Activated T-cell treated with anti-CD3 and anti-CD28 coated beads for 4 hours (primary cell): ENCODE measurements at regions not wholly inside any gene's neighbourhood (a gene's known extent, or its start where the extent isn't known, plus 50 kb on each side); places are given as distances from the start of the nearest gene placed in this dataset.

ENCODE experiments used
- DNase-seq: peaks from one replicate; pipeline ENCODE4 v3.0.0-alpha.2; 2020

DNA sequence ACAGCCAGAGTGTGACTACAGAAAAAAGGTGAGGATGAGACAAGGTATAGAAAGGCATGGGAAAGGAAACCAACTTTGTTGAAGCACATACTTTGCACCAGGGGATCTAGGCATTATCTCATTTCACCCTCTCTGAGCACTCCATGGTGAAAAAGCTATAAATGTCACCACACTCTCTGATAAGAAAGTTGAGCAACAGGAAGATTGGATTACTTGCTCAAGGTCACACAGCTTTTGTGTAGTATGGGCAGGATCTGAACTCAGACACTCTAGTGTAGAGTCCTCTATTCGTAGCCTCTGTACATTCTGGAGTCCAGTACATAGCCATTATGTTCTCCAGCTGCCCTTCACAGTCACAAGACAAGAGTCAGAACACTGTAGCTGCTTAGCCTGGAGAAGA, 163.4 kb upstream of the SEMA6D start:
- no peak for DNase-seq

DNA sequence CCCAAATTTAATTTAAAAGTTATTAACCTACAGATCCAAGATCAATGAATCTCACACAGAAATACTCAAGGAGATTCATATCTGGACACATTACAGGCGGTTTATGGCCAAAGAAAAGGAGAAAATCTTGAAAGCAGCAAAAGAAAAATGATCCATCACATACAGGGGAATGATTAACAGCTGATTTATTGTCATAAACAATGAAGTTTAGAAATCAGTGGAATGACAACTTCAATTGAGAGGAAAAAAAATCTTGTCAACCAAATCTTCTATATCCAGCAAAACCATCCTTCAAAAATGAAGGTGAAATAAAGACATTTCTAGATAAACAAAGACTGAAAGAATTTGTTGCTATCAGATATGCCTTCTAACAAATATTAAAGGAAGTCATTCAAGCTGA, 156.2 kb upstream of the SEMA6D start:
- DNase-seq = no peak

DNA sequence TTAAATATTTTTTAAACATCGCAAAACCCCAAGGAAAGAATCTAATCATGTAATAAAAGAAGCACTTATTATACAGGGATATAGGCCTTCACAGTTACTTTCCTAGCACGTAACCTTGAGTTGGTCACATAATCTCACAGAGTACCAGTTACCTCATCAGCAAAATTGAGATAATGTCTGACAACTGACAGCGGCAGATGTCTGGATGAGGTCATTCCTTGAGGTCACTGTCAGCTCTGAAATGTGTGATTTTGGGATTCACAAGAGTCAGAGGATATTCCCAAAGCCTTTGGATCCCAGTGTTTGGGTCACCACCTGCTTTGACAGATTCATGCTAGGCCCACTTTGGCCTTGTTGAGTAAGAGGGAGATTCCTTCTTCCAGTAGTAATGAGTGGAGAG, 151.4 kb upstream of the SEMA6D start:
- no peak for DNase-seq

DNA sequence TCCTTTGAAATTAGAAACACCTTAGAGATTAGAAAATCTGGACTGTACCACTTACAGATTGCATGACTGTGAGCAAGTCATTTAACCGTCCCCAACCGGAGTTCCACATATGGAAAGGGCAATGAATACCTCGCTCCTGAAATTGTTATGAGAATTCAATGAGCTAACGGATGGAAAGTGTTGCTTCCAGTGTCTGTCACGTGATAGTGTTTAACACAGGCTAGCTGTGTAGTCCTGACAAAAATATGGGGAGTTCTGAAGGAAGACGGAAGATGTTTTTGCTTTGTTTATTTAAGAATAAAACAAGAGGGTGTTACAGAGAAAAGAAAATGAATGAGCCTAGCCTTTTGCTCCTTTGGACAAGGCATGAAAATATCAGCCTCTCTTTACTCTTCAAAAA, 150.7 kb upstream of the SEMA6D start:
- DNase-seq = no peak

DNA sequence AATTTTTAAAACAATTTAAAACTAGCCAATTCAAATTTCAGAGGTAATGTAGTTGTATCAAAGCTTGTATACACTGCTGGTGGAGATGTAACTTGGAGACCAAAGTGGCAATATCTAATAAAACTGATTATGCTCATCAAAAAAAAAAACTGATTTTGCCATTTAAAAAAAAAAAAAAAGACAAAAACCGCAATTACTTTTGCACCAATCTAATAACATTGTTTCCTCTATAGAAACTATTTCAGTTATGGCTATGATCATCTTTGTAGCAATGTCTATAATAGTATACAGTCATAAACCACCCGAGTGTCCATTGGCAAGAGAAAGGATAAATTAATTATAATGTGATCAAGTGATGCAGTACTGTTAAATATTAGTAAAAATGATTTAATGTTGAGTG, 149.3 kb upstream of the SEMA6D start:
- DNase-seq = no peak

DNA sequence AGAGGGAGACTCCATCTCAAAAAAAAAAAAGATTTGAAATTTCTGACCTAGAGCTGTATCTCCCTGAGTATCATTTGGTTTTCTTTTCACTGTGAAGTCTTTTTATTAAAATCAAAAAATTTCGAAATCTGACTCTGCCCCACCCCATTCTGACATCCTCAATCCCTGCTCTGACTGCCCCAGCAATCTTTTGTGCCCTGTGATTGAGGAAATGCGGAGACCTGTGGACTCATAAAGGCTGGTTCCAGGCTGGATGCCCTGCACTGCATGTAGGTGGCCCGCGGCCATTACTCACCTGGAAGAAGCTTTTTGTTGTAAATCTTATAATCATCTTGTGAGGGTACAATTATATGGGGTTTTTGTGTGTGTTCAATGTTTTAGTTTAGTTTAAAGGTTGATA, 147.3 kb upstream of the SEMA6D start:
- no peak for DNase-seq

DNA sequence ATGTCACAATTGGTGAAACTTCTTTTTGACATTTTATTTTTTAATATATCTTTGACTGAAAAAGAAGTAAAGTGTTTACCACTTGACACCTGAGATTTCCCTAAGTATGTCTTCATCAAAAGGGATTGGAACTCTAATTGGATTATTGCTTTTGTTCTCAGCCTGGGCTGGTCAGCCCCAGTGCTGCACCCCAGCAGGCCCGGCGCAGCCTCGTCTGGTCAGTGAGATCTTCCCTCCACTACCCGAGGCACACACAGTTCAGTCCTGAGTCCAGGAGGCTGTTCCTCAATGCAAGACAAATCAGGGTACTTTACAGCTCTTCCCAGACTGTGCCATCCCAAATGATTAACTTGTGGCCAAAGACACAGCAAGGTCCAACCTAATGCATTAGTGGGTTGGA, 146.9 kb upstream of the SEMA6D start:
- DNase-seq = no peak

DNA sequence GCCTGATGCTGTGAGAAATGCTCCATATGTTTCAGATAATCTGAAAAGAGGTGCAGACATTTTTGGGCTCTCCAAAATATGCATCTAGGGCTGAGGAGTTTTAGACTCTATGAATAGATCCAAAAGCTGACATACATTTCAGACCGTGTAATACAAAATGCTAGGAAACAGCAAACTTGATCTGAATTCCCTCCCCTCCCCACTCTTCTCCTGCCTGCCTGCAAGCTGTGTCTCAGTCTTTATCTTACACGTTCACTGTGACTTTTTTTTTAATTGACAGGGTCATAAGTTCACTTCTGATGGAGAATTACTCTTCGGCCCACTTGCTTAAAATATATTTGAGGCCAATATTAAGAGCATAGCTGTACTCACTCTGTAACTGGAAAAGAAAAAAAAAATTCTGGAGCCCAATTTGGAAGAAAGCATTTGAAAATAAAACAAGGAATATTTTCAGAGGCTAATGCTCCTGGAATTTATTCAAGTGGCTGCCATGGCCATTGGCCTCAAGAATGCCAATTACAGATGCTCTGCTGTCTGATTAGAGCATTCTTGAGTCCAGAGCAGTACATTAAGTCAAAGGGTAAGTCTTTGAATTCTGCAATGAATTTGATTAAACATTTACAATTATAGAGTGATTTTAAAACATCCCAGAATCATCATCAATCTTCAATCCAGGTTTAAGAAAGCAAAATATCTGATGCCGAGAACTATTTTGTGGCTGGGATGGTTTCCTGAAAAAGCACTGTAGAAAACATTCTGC, 146.2 kb upstream of the SEMA6D start:
- no peak for DNase-seq

DNA sequence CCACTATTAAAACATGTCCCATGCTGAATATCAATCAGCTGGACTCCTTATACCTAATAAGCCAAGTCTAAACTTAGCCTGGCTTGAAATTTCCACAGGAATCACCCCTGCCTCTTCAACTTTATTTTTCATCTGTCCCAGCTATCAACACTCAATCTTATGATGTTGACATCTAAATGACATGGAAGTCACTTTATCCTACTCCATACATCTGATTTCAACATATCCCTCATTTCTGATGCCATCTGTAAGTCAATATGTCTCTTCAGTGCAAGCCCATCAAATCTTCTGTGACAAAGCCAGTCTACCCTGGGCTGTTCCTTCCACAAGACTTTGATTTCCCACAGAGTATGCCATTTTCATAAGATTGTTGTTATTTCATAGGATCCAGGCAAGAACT, 143.6 kb upstream of the SEMA6D start:
- no peak for DNase-seq

DNA sequence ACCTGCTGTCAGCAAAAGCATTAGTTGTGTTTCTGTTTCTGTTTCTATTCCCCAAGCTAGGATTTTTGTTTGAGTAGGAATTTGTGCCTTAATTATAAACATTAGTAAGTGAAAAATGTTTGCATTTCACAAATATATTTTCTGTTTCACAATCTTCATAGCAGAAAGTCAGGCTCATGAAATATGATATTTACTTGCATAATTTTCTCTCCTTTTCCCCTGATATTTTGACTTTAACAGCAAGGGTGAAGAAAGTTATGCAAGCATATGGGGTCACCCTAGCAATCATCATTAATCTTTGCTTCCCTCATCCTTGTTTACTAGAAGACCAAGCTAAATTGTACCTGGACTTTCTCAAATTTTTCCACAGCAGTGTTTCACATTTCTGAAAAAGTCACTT, 140.3 kb upstream of the SEMA6D start:
- no peak for DNase-seq

DNA sequence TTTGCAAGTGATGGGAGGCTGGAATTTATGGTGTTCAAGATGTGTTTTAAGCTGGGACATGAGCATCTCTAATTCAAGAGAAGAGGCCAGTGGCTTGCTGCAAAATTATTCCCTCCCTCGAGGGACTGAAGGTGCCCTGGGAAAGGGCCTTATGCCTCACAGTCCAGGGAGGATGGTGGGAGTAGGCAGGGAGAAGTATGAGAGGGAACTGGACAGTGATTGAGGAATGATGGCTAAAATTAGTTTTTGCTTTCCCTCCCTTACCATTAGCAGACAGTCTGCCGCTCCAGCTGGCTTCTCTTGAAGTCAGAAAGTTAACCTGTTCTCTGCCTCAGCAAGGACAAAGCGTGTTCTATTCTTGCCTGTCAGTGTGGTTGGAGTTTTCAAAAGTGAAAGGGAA, 139.8 kb upstream of the SEMA6D start:
- DNase-seq = no peak

DNA sequence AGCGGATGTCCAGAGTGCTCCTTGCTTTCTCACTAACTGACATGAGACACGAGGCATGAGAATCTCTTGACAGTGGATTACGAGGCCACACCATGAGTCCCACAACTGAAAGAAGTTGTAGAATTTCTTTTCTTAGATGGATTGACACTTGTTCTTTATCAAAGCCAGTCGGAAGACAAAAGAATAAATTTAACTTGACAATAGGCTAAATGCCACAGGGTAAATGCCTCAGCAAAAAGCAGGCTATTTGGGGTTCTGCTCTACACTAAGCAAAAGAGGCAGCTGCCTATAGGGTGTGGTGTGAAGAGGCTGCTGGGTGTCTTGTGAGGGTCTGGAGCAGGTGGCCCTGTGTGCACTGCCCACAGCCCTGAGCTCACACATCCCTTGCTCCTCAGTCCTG, 135.1 kb upstream of the SEMA6D start:
- no peak for DNase-seq

DNA sequence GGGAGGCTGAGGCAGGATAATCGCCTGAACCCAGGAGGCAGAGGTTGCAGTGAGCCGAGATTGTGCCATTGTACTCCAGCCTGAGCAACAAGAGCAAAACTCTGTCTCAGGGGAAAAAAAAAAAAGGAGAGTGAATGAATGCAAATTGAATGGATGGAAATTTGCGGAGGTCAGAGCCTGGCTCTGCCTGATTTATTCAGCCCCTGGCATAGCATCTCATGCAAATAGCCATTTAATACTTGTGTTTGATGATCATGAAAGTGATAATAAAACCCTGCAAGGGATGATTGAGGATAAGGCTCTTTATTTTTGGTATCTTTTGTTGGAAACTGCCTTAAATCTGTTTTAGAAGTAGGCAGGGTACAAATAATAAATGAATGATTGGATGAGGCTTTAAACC, 133.0 kb upstream of the SEMA6D start:
- DNase-seq = no peak

DNA sequence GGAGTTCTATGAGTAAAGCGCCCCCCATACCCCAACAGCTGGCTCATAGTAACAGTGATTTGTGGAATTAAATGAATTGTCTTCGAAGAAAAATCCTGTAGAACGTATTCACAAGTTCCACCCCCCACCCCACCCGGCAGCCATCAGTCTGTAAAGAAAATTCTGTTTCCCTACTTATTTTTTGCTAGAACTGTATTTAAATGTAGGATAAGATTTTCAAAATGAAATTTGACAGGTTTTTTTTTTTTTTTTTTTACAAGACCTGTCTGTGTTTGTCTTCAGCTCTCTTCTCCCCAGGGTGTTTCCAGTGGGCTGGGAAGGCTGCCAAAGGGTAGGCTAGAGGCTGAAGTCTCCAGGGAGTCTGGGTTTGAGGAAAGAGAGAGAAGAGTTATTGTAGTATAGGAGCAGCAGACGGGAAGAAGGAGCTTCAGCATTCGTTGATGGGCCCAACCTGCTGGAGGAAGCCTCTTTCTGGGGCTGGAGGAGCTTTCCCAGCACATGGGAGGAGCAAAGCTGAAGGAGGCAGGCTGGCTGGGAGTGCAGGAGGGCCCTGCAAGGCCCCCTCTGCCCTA, 130.6 kb upstream of the SEMA6D start:
- no peak for DNase-seq

DNA sequence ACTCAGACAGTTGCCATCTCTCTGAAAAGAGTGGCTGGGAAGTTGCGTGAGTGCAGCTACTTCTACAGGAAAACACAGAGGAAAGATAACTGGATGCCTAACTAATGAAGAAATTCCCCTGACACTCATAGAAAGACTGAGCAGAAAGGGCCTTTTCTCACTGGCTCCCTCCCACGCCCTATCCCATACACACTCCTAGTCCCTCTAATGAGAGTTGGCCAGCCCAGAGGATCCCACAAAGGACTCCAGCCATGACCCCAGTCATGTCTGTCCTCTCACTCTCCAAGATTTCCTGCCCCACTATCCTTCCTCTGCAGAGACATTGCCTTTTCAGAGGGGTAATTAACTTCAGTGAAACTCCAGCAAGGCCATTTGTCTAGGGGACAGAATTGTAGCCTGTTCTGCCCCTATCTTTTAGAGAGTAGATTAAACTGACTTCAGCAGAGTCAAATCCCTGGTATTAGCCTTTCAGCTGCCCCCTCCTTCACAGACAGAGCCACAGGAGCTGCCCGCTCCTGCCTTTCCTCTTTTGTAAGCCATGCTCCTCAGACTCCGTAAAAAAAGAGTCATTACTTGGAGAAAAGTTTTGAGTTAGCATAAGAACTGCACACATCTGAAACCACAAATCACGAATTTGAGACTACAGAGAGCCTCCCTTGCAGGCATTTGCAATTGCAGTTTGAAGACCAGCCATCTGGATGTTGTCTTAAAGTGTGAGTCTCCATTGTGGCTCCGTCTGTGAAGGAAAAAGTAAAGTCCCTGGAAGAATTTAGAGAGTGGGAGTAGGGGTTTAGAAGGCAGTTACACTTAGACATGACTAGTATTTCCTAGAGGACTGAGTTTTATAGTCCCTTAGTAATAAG, 129.1 kb upstream of the SEMA6D start:
- DNase-seq = no peak

DNA sequence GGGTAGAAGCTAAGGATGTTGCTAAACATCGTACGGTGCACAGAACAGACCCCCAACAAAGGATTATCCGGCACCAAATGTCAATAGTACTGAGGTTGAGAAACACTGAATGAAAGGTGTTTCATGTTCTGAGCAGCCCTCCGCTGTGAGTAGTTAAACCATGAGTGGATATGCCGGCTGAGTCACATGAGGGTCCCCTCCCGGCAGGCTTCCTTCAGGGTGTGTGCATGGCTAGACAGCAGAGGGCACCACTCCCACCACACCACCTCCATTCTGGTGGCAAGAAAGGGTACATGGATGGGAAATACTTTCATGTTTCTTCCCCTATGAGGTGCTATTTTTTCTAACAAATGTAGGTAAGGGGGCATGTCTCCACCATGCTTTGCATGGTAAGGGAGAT, 128.3 kb upstream of the SEMA6D start:
- DNase-seq = no peak

DNA sequence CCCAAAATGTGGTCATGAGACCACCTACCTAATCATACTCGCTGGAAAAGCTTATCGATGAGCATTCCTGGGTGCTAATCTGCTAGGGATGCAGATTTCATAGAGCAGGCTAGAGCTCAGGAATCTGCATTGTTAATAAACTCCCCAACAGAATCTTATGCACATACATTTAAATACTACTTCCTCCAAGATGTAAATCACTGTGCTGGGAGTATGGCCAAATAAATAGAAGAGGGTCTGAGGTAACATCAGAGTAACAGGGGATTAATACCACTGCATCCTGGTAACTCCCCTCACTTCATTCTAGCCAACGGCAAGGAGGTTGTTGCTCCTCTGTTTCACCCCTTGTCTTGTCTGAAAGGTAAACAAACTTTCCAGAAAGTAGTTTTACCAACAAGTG, 118.3 kb upstream of the SEMA6D start:
- DNase-seq = no peak

DNA sequence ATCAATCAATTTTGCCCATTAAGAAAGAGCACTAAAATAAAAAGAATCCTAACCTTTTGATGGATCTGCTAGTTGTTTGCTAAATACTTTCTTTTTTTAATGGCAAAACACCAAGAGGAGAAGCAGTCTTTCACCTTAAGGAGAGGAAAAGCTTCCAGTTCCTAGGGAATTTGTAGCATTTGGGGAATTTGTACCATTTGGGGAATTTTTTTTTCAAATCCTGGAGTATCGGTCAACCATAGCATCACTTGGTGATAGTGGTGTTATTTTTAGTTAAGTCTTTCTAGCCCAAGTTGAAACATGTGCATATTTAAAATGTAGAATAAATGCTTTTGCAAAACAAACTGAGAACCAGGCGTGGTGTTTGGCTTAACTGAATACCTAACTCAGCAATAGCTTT, 117.5 kb upstream of the SEMA6D start:
- no peak for DNase-seq

DNA sequence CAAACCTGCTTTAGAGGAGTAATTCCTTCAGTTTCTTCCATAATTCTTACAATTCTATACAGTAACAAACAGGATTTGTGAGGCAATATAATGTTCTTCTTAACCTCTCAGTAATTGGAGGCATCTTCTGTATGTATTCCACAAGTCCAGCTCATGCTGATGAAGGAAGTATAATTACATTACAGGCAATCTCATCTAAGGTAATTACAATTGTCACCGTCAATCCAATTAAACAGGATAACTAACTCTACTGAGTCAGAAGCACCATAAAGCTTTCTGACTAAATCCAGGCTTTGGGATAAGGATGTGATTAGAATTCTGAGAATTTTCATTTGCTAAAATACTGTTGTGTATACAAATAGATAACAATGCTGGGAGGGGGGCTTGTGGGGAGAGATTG, 115.2 kb upstream of the SEMA6D start:
- DNase-seq = no peak

DNA sequence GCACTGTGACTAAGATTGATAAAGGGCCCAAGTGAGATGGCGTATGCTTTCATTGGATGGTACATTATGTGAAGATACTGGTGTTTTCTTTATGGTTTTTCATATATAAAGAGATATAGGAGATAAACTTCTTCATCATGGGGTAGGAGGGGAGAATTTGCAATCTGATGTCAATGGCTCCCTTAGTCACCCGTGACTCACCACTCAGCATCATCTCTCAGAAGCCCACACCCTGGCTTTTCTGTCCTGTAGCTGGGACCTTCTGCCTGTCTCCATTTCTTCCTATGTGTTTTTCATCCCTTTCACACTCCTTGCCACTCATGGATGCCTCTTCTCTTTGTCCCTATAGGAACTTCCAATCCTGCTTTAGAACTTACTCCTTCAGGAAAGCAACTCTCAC, 114.3 kb upstream of the SEMA6D start:
- DNase-seq = no peak

DNA sequence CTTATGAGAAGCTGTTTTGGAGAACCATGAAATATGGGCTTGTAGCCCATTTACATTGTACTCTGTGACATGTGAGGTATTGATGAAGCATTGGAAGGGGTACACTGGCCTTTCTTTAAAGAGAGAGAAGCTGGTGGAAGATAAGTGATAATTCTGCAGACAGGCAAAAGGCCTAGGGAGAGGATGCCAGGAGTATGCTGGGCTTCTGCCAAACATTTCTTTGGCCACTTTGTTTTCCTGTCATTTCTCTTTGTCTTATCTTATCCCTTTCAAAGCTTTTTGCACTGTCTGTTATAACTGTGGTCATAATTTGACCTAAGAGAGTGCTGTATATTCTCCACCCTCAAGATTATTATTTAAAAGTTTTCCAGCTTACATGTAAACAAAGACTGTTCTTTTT, 109.6 kb upstream of the SEMA6D start:
- DNase-seq = no peak

DNA sequence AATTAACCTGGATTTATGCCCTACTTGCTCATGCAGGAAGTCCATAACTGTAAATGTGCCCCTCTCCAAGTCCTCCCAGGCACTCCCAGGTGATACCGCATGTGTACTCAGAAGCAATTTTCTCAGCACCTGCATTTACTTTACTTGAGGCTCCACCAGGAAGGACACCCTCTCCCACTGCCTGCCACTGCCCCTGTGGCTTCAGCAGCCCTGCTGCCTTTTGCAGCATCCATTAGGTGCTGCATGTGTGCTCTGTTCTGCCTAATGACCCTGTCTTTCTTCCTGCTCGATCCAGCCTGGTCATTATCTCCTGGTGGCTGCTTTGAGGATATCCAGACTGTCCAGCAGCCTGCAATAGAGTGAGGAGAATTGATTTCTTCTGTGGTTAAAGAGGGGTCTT, 107.6 kb upstream of the SEMA6D start:
- DNase-seq = no peak

DNA sequence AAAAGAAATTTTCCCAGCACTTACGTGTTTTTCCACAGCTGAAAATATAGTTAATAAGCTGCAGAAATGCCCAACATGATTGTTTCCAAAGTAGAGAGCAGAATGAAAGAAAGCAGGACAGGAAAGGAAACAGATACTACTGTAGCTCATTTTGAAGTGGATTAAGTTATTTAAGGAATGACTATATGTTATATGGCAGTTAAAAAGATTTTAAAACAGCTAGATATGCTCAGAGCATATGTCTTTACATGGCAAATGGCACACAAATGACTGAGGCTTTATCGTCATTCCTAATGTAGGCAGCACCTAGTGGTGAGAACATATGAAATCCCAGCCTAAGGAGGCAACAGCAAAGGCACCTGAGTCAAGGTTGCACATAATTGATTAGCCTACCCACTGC, 106.6 kb upstream of the SEMA6D start:
- DNase-seq = no peak

DNA sequence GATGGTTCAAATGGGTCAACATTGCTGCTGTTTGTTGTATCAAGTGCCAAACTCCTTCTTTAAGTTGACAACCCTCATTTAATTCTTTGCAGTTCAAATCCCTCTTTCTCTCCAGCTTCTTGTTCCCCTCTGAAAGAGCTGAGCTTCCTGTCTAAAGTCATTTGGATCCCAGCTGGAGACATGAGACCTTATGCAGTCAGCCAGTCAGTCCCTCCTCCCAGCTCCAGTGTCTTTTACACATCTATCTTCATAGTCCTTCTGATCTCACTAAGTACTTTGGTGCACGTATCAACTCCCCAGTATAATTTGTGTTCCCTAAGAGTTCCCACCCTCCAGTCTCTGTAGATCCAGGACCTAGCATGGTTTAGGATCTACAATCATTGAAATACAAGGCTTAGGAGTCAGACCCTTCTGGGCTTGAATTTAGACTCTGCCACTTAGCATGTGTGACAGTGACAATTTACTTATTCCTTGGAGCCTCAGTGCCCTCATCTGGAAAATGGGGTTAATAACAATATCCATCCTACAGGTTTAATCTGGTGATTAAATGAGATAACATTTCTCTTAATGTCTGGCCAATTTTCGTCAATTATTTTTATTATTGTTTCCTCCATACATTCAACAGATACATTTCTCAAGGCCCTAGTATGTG, 102.8 kb upstream of the SEMA6D start:
- no peak for DNase-seq
